RWPE1 (cell line): ENCODE measurements at regions not wholly inside any gene's neighbourhood (a gene's known extent, or its start where the extent isn't known, plus 50 kb on each side); places are given as distances from the start of the nearest gene placed in this dataset.

Source experiments
- CTCF ChIA-PET: fragments of 350-600 bp; sonication (Branson Sonifier 250); formaldehyde crosslinking; extraction: SDS; loops from one replicate; lab custom pipeline; 2021; lab: Yijun Ruan, JAX
- POLR2A ChIA-PET: fragments of 400-600 bp; formaldehyde crosslinking; extraction: SDS; loops from one replicate; lab custom pipeline; 2020; ENCODE audit warnings: antibody characterized with exemption; ENCODE audit not compliant: low non-redundant PET; lab: Yijun Ruan, JAX
- DNase-seq: peaks from one replicate; pipeline ENCODE4 v3.0.0; 2012; ENCODE audit warnings: low spot score
- H3K27ac ChIP-seq: fragments of 450-650 bp; 2 replicates; pipeline ENCODE4 v1.5.1; 2017
- TF ChIP-seq, protein P1 (sequence below): fragments of 450-650 bp; conservative IDR thresholded peaks from 2 replicates; pipeline ENCODE4 v1.5.1; 2017; ENCODE audit warnings: low read depth, mild to moderate bottlenecking

DNA sequence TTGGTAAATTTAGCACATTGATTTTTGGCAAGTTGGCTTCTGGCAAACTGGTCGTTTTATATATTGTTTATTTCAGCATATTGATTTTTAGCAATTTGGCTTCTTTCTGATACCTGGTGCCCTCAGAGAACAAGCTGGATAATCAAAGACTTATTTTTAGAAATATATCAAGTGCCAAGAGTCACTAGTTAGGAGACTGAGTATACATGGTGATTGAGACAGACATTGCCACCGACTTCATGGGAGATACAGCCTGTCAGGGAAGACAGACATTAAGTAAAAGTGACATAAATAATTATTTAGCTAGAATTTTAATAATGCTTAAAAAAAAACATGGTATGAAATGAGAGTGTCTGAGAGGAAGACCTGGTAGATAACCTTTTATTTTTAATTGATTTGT, 242.3 kb upstream of the MTNR1B start:
- DNase-seq: no peak
- H3K27ac ChIP-seq: no peak overlapping the region
- TF ChIP-seq, protein P1, sequence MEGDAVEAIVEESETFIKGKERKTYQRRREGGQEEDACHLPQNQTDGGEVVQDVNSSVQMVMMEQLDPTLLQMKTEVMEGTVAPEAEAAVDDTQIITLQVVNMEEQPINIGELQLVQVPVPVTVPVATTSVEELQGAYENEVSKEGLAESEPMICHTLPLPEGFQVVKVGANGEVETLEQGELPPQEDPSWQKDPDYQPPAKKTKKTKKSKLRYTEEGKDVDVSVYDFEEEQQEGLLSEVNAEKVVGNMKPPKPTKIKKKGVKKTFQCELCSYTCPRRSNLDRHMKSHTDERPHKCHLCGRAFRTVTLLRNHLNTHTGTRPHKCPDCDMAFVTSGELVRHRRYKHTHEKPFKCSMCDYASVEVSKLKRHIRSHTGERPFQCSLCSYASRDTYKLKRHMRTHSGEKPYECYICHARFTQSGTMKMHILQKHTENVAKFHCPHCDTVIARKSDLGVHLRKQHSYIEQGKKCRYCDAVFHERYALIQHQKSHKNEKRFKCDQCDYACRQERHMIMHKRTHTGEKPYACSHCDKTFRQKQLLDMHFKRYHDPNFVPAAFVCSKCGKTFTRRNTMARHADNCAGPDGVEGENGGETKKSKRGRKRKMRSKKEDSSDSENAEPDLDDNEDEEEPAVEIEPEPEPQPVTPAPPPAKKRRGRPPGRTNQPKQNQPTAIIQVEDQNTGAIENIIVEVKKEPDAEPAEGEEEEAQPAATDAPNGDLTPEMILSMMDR: no peak
- POLR2A ChIA-PET: no interaction called here
- CTCF ChIA-PET: interaction anchor here (1.0 kb wide), 1 partner anchor 12 kb away, joined by 3 read pairs; no protein-coding TSS in a partner anchor

DNA sequence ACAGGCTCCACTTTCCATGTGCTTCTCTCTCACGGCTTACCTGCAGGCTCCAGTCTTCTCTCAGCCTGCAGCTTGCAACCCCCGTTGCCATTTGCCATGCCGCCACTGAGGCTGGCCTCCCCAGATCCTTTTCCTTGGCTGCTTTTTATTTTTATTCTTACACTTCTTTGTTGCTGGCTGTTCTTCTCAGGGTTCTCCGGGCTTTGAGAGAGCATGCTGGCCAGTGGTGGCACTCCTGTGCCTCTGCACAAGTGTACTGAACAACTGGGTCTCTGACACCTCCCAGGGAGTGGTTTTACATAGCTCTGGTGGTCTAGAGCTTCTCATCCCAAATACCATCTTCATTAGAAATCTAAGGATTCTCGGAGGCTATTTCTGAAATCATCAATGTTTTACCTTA, 241.7 kb upstream of the MTNR1B start:
- H3K27ac ChIP-seq: no peak overlapping the region
- ChIA-PET CTCF (interaction anchor here (0.7 kb wide), 1 partner anchor 11 kb away, joined by 4 read pairs; no protein-coding TSS in a partner anchor), POLR2A (no interaction called here)
- TF ChIP-seq, protein P1: no peak
- no peak for DNase-seq

DNA sequence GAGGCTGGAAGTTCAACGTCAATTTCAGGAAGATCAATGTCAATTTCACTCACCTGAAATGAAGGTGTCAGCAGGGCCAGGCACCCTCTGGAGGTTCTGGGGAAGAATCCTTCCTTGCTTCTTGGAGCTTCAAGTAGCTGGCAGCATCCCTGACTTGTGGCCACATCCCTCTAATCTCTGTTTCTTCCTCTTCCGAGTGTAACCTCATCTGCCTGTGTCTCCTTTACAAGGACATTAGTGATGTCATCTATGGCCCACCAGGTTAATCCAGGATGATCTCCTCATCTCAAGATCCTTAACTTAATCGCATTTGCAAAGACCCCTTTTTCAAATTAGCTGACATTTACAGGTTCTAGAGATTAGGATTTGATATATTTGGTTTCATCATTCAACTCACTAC, 240.8 kb upstream of the MTNR1B start:
- TF ChIP-seq, protein P1: no peak
- CTCF ChIA-PET: no interaction called here

DNA sequence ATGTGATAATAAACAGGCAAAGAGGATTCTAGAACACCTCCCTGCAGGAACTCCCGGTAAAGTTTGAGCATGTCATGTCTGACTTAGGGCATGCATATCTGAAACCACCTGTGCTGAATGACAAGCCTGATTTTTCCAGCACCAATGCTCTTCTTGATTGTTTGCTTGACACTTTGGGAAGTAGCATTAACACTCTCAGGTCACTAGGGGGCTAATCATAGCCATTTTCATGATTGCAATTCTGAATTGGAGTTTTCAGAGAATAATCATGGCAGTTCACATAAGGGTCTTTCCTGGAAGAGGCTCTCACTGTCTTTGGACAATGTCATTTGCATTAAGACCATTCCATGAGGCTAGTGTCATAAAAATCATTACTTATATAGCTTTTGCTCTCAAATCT, 234.4 kb upstream of the MTNR1B start:
- ChIA-PET CTCF (interaction anchor here (0.6 to 0.7 kb wide), 2 partner anchors 21 to 137 kb away, joined by 4 to 7 read pairs; no protein-coding TSS in a partner anchor), POLR2A (no interaction called here)
- no peak overlapping the region for H3K27ac ChIP-seq
- TF ChIP-seq, protein P1: 0 out of 2 replicates have a peak, but pooled peaks have one; percentile 13
- DNase-seq: peak; percentile 12

More for the DNA sequence above, 240.8 kb upstream of the MTNR1B start:
- POLR2A ChIA-PET: no interaction called here
- DNase-seq: no peak
- no peak overlapping the region for H3K27ac ChIP-seq

DNA sequence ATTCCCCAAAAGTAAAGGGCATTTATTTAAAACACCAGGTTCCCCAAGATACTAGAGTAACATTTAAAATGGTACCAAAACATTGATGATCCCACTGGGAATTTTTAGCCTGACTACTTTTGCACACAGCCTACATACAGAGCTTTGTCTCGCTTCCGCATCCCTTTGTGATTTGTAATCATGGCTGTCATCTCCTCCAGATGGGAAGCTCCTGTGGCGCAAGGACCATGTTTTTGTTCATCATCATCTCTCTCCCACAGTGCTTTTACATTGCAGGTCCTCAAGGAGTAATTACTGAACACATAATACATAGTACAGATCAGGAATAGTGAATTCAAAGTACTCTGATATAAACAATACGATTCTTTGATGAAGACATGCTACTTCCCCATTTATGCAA, 231.2 kb upstream of the MTNR1B start:
- TF ChIP-seq, protein P1: no peak
- ChIA-PET CTCF (interaction anchor here (0.6 to 1.1 kb wide), 3 partner anchors 10 to 21 kb away, joined by 3 to 4 read pairs (median 4); no protein-coding TSS in a partner anchor), POLR2A (no interaction called here)
- H3K27ac ChIP-seq: no peak overlapping the region
- DNase-seq: no peak

DNA sequence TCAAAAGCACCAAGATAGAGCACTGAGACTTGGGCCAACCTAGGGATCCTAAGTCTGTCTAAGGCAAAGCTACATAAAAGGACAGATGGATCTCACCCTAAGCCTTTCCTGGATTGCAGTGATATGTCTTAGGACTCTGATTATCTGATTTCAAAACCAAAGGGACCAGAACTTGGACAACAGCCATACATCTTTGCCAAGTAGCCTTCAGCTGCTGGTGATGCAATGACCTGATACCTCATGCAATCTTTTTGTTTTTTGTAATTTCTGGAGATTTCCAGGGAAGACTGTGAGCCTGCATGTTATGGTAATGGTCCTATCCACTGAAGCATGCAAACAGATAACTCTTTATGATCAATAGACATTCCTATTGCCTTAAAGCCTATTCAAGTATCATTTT, 230.4 kb upstream of the MTNR1B start:
- ChIA-PET POLR2A (no interaction called here), CTCF (interaction anchor here (0.6 to 1.1 kb wide), 4 partner anchors 11 to 69 kb away, joined by 3 to 4 read pairs (median 4); no protein-coding TSS in a partner anchor)
- no peak overlapping the region for H3K27ac ChIP-seq
- no peak for DNase-seq
- TF ChIP-seq, protein P1: no peak
